CD4-positive, alpha-beta T cell treated with Interleukin-10 for 1 hour (primary cell): ENCODE measurements at regions not wholly inside any gene's neighbourhood (a gene's known extent, or its start where the extent isn't known, plus 50 kb on each side); places are given as distances from the start of the nearest gene placed in this dataset.
"Not testable (repeated sequence)": the region's sequence is repeated elsewhere in the genome, so short reads cannot be mapped to it uniquely, and the experiment has no call there.

Source experiments
- DNase-seq: peaks from one replicate; pipeline ENCODE4 v3.0.0-alpha.2; 2020

GRCh38 chr11:43035086-43035485, 276.7 kb upstream of the API5 start:
- no peak for DNase-seq

DNA sequence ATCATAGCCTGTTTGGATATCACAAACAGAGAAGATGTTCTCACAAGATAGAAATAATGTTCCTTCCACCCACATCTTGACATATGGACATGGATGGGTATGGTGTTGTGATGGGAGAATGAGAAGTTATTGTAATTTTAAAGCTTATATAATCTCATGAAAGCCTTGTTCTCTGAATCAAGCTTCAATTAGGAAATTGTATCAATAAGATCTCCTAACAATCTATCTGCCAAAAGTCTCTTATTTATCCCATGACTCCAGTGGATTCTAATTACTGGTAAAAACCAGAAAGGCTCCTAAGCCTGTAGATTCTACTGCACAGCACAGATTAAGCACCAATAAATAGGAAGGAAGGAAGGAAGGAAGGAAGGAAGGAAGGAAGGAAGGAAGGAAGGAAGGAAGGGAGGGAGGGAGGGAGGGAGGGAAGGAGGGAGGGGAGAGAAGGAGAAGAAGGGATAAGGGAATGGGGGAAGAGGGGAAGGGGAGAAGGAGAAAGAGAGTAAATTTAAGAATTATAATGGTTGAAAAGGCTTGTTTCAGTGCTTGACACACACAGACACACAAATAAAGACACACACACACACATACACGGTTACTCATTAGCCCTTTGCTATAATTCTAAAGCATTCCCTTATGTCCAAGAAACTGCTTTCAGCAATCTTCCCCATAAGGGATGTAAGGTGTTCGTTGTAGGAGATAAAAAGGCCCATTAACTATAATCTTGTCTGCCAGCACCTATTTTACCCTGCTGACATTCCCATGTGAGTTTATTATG, 258.0 kb upstream of the API5 start:
- DNase-seq, result no peak

- no peak for DNase-seq
These were observed 244.1 kb upstream of the API5 start for GRCh38 chr11:43067681-43068080.

GRCh38 chr11:43071338-43071737, 240.5 kb upstream of the API5 start:
- no peak for DNase-seq

- DNase-seq, result no peak
These were observed 239.7 kb upstream of the API5 start for GRCh38 chr11:43072096-43072495.

GRCh38 chr11:43072911-43073310, 238.9 kb upstream of the API5 start:
- DNase-seq, result no peak

- no peak for DNase-seq
These were observed 237.0 kb upstream of the API5 start for GRCh38 chr11:43074810-43075209.

DNA sequence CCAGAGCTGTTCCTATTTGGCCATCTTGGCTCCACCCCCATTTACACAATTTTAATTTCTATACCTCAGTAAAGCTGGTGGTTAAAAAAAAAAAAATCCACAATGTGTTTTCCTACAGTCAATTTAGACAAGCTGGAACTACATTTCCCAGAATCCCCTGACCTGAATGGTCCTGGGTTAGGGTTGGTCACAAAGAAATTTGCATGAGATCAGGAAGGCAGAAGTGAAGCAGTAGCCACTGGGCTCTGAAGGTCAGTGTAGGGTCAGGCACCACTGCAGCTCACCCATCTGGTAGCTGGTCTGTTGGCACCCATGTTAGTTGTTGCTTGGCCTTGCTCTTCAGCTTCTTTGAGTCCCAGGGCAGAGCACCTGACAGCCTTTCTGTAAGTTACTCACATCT, 210.7 kb upstream of the API5 start:
- DNase-seq, result no peak

DNA sequence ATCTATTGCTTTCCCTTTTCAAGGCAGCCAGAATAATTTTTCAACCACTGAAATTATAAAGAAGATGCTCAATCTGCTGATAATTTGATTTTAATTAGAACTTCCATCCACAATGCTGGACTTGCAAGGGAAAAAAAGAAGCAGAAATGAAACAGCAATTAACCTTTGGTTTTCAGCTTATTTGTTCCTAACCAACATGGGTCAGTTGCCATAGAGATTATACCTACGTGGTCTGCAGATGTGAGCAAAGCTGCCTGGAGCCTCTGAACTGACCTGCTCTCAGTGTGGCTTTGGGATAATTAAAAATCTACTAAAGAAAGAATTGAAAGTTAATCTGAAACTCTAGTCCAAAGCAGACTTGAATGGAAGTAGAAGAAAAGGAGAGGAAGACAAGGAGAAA, 195.7 kb upstream of the API5 start:
- no peak for DNase-seq

- no peak for DNase-seq
These were observed 192.4 kb upstream of the API5 start for GRCh38 chr11:43119275-43119970.

GRCh38 chr11:43122546-43122945, 189.2 kb upstream of the API5 start:
- DNase-seq, result no peak

DNA sequence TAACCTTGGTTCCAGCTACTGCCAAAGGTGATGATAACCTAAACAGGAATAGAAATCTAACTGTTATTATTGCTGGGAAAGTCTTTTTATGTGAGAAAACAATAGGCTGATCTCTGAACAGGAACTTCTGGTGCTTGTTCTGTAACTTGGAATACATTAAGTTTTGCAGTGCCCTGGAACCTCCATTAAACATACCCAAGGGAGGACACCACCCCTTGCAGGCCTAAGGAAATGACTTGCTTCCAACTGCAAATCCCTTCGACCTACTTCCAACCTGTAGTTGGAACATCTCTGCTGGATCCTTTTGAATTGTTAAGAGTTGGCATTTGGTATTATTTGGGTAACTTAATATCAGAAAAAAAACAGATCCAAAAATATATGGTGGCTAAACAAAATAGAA, 188.4 kb upstream of the API5 start:
- no peak for DNase-seq

DNA sequence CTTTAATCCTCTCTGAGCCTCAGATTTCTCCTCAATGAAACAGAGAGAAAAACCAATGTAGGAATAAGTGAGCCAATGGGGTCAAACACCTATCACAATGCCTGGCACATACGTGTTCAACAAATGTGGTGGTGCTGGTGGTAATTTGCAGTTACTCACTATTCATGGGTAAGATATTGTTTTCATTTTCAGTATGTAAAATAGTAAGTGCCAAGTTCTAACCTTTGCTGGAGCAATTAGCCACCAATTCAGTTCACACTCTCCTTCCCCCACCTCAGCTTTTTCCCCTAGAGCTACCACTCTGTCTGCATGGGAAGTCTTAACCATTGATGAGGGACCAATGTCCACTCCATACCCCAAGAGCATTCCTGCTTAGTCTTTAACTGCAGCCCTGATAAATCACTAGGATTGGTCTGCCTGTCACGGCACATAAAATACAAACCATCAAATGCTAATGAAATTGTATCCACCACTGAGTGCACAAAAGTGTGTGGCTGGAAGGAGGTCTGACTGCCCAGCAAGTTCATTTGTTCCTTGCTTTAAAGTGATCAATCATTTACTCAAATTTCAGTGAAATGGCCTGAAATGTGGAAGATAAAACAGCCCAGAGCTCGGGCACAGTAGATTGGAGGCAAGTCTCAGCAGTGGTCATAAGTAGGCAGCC, 187.4 kb upstream of the API5 start:
- DNase-seq, result no peak

GRCh38 chr11:43129329-43129728, 182.5 kb upstream of the API5 start:
- DNase-seq, result no peak

- DNase-seq, result no peak
These were observed 181.2 kb upstream of the API5 start for GRCh38 chr11:43130616-43131015.

DNA sequence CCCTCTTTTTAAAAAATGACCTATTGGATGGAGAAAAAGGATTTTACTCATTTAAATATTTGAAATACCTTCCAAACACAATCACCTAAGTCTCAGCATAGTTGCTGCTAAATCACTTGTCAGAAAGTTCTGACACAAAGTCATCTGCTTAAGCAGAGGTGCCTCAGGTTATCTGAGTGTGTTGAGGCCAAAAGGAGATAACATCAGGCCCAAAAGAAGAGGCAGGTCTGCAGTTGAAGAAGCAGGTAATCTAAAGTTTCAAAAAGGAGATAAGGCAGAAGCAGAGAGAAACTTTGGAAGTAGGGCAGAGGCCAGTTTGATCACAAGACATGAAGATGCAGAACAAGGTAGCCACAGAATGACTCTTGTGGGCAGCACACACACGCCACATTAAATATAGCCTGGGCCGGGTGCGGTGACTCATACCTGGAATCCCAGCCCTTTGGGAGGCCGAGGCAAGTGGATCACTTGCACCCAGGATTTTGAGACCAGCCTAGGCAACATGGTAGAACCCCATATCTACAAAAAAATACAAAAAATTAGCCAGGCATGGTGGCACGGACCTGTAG, 175.7 kb upstream of the API5 start:
- no peak for DNase-seq

- DNase-seq, result no peak
These were observed 173.1 kb upstream of the API5 start for GRCh38 chr11:43138621-43139140.

DNA sequence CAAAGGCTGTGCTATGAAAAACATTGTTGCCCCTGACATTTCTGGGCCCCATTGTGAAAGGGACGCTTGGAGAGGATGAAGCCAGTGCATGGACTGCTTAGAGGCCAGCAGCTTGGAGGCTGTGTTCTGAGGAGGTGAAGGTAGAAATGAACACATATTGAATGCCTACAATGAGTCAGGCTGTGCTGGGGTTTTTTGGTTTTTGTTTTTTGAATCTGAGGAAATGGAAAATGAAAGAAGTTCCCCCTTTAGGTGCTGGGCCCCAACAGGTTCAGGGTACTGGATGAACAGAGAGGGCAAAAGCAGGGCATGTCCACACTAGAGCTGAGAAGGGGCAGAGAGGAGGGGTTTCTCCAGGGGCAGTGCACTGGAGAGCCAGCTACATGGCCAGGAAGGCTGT, 166.1 kb upstream of the API5 start:
- no peak for DNase-seq

DNA sequence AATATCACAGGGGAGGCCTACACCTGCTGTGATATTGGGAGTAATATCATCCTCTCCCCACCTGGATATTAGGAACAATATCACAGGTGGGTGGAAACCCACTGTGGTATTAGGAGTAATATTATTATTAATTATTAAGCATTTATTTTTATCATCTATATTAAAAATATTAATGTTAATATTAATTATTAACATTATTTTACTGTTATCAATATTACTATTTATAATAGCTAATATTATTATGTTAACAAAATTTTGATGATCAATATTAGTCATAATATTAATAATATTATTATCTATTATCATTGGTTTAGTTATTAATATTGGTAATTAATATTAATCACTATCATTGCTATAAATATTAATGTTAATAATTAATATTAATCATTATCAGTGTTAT, 161.1 kb upstream of the API5 start:
- DNase-seq, result no peak

DNA sequence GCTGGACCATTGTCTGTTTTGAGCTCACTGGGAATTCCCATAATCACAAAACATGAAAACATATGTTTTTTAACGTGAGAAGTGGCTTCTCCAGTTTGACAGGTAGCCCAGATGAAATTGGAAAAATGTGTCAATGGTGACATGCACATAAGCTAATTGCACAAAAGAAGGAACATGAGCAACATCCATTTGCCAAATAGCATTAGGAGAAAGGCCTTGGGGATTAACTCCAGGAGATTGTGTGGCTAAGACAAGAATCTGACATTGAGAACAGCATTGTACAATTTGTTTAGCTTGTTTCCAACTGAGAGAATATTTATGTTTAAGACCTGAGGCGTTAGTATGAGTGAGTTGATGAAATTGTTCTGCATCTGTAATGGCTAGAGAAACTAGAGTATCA, 147.0 kb upstream of the API5 start:
- DNase-seq, result no peak

DNA sequence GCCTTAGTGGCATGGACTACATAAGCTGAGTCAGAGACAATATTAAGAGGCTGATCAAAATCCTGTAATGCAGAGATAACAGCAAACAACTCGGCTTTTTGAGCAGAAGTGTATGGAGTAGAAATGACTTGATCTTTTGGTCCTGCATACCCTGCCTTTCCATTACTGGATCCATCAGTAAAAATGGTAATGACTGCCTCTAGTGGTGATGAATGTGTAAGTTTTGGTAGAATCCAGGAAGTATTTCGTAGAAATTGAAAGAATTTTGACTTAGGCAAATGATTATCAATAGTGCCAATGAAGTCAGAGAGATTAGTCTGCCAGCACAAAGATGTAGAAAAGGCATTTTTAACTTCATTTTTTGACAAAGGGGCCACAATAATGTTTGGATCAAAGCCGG, 146.4 kb upstream of the API5 start:
- DNase-seq, result not testable (repeated sequence)

DNA sequence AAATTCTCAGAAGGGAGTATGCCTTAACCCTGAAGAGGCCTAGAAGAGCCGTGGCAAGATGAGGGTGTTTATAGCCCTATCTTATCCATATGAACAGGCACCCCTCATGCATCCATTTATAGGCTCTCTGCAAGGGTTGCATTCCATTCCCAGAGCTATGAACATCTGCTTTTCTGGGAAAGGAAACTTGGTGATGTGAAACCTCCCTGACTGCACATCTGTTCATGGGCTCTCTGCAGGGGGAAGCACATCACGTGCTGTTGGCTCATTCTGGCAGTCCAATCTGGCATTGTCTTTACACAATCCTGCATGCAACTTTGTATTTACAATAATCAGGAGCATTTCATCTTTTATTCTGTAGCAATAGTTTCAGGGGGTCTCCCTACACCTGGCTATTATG, 143.6 kb upstream of the API5 start:
- DNase-seq, result not testable (repeated sequence)

GRCh38 chr11:43172477-43172876, 139.3 kb upstream of the API5 start:
- DNase-seq, result no peak

- DNase-seq, result no peak
These were observed 133.8 kb upstream of the API5 start for GRCh38 chr11:43177975-43178374.
